ENCODE measurements at regions not wholly inside any gene's neighbourhood (a gene's known extent, or its start where the extent isn't known, plus 50 kb on each side); places are given as distances from the start of the nearest gene placed in this dataset.
A peak's percentile ranks its signal among the peaks of the same experiment; 100 is the strongest.

GRCh38 chr6:53417141-53417540 lies 68.4 kb upstream of the ELOVL5 start:
- H3K9me3 ChIP-seq: no peaks in the 10 kb centered on the region
- DNase-seq (no peak), ATAC-seq (no peak)
- no peaks in the 10 kb centered on the region for H3K4me1 ChIP-seq
- H3K27ac ChIP-seq: no peak overlapping the region
- H3K4me3 ChIP-seq: no peak overlapping the region
- no peaks in the 10 kb centered on the region for H3K36me3 ChIP-seq
- no peak for TF ChIP-seq CTCF (IDR thresholded peaks at IDR 0.05)
- H3K27me3 ChIP-seq: no peaks in the 10 kb centered on the region
- intact Hi-C loops (cut with DNase I): no loop called here

GRCh38 chr6:53413326-53413725 lies 64.6 kb upstream of the ELOVL5 start:
- TF ChIP-seq CTCF (IDR thresholded peaks at IDR 0.05): no peak
- no peak overlapping the region for H3K4me3 ChIP-seq

DNA sequence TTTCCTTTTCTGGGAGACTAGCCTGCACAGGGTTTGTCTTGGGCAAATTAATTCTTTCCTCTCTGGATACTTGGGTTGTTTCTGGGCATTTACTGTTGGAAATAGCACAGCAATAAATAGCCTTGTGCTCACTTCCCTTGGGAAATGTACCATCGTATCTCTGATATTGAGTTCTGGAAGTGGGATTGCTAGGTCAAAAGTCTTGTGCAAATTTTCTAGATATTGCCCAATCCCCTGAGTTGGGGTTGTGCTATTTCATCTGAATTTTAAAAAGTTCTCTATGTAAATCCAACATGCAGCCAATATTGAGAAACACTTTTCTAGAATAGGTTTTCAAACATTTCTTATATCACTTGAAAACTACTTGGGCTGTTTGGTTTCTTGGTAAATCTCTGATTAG lies 64.0 kb upstream of the ELOVL5 start:
- intact Hi-C loops (cut with DNase I): no loop called here
- no peak overlapping the region for H3K4me3 ChIP-seq
- no peak overlapping the region for H3K27ac ChIP-seq
- H3K27me3 ChIP-seq: no peaks in the 10 kb centered on the region
- DNase-seq: no peak
- TF ChIP-seq CTCF (IDR thresholded peaks at IDR 0.05): no peak
- H3K4me1 ChIP-seq: no peaks in the 10 kb centered on the region
- H3K9me3 ChIP-seq: no peaks in the 10 kb centered on the region
- ATAC-seq: peak; percentile 18
- no peaks in the 10 kb centered on the region for H3K36me3 ChIP-seq

More at GRCh38 chr6:53413326-53413725, 64.6 kb upstream of the ELOVL5 start:
- Histone ChIP-seq H3K9me3 (no peaks in the 10 kb centered on the region), H3K27me3 (no peaks in the 10 kb centered on the region), H3K27ac (no peak overlapping the region), H3K4me1 (no peaks in the 10 kb centered on the region), H3K36me3 (no peaks in the 10 kb centered on the region)
- DNase-seq (no peak), ATAC-seq (no peak)
- intact Hi-C loops (cut with DNase I): no loop called here

DNA sequence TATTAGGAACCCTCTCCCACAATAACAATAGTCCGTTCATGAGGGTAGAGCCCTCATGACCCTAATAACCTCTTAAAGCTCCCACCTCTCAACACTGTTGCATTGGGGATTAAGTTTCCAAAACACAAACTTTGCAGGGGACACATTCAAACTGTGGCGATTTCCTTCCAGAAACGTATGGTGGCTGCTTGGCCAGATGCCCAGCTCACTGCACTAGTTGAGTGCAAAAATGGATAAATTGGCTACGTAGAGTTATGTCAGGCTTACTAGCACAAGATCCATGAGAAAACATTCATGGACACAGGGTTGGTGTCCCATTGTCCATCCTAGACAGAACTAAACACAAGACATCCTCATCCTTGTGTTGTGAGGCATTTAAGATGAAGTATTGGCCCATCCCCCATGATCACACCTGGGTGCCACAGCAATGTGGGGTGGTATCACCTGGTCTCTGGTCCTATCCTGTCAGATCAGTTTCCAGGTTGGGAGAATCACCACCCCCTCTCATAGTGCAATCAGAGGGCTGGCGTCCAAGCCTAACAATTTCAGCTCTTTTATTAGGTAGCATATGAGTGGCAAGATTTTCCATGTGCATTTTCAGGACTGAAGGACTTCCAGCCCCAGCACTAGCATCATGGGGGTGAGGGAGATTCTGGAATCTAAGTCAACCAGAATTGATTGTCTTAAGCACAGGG lies 63.4 kb upstream of the ELOVL5 start:
- DNase-seq (no peak), ATAC-seq (no peak)
- intact Hi-C loops (cut with DNase I): no loop called here
- Histone ChIP-seq H3K27ac (no peak overlapping the region), H3K27me3 (no peaks in the 10 kb centered on the region), H3K4me3 (no peak overlapping the region), H3K9me3 (no peaks in the 10 kb centered on the region), H3K4me1 (no peaks in the 10 kb centered on the region), H3K36me3 (no peaks in the 10 kb centered on the region)
- TF ChIP-seq CTCF (IDR thresholded peaks at IDR 0.05): no peak

DNA sequence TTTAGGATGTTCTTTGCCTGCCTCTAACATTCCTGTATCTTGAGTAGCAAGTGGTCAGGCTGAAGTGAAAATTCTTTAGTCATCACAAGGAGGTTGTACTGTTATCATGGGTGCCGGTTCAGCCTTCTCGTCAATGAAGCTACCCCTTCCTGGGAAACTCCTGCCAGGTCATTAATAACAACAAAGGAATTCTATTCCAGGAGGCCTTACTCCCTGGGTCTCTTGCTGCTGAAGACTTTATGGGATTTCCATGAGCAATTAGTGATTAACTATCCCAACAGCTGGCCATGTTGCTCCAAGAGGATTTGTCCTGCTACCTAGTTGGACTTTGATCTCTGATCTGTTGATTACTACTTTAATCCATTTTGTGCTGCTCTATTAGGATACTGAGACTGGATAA lies 62.7 kb upstream of the ELOVL5 start:
- intact Hi-C loops (cut with DNase I): loop anchor here in 1 of 2 donors (2.0 kb wide), 1 partner anchor 239 kb away; no protein-coding TSS in a partner anchor
- no peaks in the 10 kb centered on the region for H3K27me3 ChIP-seq
- TF ChIP-seq CTCF (IDR thresholded peaks at IDR 0.05): no peak
- H3K36me3 ChIP-seq: no peaks in the 10 kb centered on the region
- ATAC-seq (no peak), DNase-seq (no peak)
- H3K4me1 ChIP-seq: no peaks in the 10 kb centered on the region
- no peaks in the 10 kb centered on the region for H3K9me3 ChIP-seq
- H3K4me3 ChIP-seq: no peak overlapping the region
- H3K27ac ChIP-seq: no peak overlapping the region
